HUDEP-2 (cell line): ENCODE measurements at regions not wholly inside any gene's neighbourhood (a gene's known extent, or its start where the extent isn't known, plus 50 kb on each side); places are given as distances from the start of the nearest gene placed in this dataset.

Source experiments
- DNase-seq, 76 experiments: peaks; one replicate each; lab custom pipeline; 2025; ENCODE audit not compliant: unreplicated experiment in 76 of 76; lab: John Stamatoyannopoulos, UW

DNA sequence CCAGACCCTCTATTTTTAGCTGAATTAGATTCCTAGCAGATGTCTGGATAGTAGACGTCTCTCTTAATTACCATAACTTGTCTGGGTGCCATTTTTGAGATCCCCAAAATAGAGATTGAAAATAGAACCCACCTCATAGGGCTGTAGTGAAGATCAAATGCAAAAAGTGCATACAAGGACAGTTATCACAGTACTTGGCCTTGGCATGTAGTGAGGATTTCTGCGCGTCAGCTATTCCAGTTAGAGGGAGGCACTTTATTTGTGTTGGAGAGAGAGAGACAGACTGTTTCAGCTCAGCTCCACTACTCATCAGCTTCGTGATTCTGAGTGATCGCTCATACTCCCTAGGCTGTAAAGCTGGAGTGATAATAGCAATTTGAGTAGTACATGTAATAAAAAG, 59.6 kb upstream of the CDH13 start:
- DNase-seq: no peak

- DNase-seq: no peak
Observed at GRCh38 chr16:82563401-82563800, 63.4 kb upstream of the CDH13 start.

- no peak for DNase-seq
Observed at GRCh38 chr16:82562183-82562683, 64.5 kb upstream of the CDH13 start.

GRCh38 chr16:82560805-82561325, 65.9 kb upstream of the CDH13 start:
- DNase-seq: no peak

- DNase-seq: no peak
Observed at GRCh38 chr16:82544378-82545160, 82.2 kb upstream of the CDH13 start.

DNA sequence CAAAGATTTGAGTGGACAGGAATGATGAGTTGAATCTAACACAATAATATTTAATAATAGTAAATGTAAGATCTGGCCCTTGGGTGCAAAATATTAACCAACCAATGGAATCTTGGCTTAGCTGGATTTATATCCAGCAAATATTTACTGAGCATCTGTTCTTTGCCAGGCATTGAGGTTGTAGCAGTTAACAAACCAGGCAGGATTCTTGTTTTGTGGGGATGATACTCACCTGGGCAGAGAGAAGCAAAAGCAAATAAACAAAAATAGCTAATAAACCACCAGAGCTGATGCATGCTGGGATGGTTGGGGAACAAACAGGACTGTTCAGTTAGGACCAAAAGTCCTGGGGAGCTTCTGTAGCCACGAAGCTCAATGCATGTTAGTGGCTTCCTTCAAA, 84.1 kb upstream of the CDH13 start:
- DNase-seq: no peak

- DNase-seq: no peak
Observed at GRCh38 chr16:82541103-82541502, 85.7 kb upstream of the CDH13 start.

DNA sequence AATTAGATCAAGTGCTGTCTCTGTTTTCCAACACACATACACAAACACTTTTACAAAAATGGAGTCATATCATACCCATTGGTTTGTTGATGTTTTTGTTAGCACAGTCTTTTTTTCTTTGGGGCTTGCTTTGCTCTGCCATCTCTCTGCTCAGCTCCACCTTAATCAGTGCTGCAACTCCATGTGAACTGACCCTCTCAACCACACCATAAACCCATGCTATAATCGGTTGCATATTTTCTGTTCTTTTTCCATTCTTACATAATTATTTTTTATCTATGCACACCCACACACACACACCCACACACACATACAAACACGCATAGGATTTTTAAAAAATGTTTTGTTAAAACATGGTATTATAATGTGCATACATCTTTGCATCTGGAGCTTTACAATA, 91.0 kb upstream of the CDH13 start:
- DNase-seq: no peak

GRCh38 chr16:82535262-82535661, 91.5 kb upstream of the CDH13 start:
- no peak for DNase-seq

GRCh38 chr16:82533189-82533588, 93.6 kb upstream of the CDH13 start:
- DNase-seq: no peak

DNA sequence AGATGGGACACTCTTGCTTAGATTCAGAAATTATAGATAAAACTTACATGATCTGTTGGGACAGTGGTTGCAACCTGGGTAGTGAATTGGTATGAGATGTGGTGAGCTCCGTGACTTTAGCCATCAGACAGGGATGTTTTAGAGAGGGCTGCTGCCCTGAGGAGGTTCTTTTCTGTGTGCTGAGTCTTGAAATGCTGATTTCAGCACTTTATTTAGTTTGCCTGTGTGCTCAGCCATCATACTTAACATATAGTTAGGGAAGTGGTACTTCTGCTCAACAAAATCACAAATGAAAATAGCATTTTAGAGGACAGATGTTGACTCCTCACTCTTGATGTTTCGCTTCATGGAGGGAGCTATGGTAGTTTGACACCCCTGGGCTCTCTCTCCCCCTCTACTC, 95.9 kb upstream of the CDH13 start:
- no peak for DNase-seq

- no peak for DNase-seq
Observed at GRCh38 chr16:82527101-82527500, 99.7 kb upstream of the CDH13 start.

- DNase-seq: no peak
Observed at GRCh38 chr16:82524976-82525375, 101.8 kb upstream of the CDH13 start.

- no peak for DNase-seq
Observed at GRCh38 chr16:82523815-82524214, 103.0 kb upstream of the CDH13 start.

GRCh38 chr16:82522026-82522425, 104.7 kb upstream of the CDH13 start:
- no peak for DNase-seq

DNA sequence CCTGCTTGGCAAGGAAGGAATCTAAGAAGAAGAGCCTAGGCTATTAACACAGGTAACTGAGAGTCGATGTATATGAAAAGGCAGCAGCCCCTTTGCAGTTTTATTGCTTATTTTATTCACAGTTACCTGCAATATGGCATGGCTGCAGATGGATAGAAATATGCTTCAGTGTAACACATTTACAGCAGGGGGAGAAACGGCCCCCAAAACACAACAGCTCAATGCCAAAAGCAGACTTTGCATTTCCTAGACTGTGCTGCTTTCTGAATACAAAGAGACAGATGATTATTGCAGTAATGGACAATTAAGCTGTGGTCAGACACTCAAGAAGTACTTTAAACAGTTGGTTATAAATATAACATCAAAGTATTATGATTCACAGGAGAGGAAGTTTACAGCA, 108.0 kb upstream of the CDH13 start:
- no peak for DNase-seq

DNA sequence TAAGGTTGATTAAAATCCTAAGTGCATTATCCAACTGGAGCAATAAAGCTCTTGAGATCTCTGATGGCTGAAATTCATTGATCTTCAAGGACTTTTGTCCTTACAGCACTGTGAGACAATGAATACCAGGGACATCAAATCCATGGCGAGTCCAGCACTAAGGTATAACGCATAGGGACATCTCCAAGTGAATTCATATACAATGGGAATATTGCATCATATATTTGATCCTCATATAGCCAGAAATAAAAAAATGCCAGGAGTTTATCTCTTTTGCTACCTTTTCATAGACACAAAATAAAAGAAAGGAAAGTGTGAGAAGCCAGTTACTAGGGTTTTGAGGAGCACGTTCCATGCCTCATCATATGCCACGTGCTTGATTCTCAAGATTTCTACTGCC, 112.5 kb upstream of the CDH13 start:
- no peak for DNase-seq

DNA sequence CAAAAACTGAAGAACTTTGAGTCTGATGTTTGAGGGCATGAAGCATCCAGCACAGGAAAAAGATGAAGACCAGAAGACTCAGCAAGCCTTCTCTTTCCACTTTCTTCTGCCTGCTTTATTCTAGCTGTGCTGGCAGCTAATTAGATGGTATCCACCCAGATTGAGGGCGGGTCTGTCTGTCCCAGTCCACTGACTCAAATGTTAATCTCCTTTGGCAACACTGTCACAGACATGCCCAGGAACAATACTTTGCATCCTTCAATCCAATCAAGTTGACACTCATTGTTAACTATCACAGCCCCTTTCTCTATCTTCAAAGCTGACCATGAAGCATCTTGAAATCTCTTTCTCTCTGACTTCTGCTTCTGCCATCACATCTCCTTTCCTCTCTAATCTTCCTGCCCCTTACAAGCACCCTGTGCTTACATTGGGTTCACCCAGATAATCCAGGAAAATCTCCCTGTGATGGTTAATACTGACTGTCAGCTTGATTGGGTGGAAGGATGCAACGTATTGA, 115.9 kb upstream of the CDH13 start:
- no peak for DNase-seq

GRCh38 chr16:82509691-82510430, 116.9 kb upstream of the CDH13 start:
- DNase-seq: no peak

- DNase-seq: no peak
Observed at GRCh38 chr16:82506692-82507670, 119.8 kb upstream of the CDH13 start.
